ENCODE measurements at regions not wholly inside any gene's neighbourhood (a gene's known extent, or its start where the extent isn't known, plus 50 kb on each side); places are given as distances from the start of the nearest gene placed in this dataset.

DNA sequence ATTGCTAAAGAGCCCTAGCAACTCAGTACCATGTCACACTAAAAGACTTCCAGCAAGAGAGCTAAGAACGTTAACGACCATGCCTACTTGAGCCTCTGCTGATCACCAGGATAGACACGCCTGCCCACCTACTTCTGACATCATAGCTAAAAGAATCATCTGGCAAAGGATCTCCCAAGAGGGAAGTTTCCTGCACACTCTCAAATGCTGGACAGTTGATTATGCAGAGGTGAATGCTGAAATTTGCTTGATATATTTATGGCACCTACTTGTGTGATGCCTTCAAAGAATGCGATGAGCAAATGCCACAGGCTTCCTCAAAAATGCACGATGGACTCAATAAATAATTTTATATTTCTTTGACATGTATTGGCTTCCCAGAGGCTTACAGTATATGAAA lies 113.6 kb downstream of the GALC start:
- DNase-seq: no peak

- DNase-seq: no peak
Observed at GRCh38 chr14:87878959-87879358, 114.0 kb downstream of the GALC start.

GRCh38 chr14:87877877-87878276 lies 115.1 kb downstream of the GALC start:
- no peak for DNase-seq

- no peak for DNase-seq
Observed at GRCh38 chr14:87874676-87875075, 118.3 kb downstream of the GALC start.

- no peak for DNase-seq
Observed at GRCh38 chr14:87873741-87874140, 119.2 kb downstream of the GALC start.

- no peak for DNase-seq
Observed at GRCh38 chr14:87869619-87870583, 123.1 kb downstream of the GALC start.

- no peak for DNase-seq
Observed at GRCh38 chr14:87868920-87869319, 124.1 kb downstream of the GALC start.

DNA sequence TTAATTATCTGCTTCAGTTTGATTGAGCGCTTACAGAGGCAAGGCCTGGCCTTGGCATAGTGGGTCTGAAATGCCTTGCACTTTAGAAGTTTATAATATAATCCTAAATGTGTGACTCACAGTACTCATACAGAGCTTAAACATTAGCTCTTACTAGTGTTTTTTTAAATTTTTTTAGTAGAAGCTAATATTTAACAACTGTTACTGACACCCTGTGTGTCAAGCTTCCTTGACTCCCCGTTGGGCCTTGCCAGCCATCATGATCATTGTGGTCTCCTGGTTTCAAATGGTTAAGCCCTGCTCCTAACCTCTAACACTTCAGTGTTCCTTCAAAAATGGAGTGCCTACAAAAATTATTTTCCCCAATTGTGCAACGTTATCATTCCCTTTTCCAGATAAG lies 126.9 kb downstream of the GALC start:
- DNase-seq: no peak

GRCh38 chr14:87864356-87865270 lies 128.4 kb downstream of the GALC start:
- DNase-seq: no peak

DNA sequence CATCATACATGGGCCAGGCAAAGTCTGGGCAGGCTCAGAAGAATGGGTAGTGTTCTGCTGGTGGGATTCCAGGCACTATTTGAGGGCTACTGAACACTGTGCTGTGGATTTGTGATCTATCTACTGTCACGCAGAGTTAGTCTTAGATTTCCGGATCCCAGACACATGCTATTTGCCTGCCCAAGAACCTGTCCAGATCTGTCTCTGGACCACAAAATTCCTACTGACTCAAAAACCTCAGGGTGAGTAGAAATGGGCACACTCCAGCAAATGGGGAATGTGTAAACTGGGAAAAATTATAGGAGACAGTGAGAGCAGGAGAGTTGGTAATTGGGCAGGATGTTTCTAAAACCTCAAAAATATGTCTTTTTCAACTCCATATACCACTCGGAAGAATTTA lies 129.9 kb downstream of the GALC start:
- no peak for DNase-seq

DNA sequence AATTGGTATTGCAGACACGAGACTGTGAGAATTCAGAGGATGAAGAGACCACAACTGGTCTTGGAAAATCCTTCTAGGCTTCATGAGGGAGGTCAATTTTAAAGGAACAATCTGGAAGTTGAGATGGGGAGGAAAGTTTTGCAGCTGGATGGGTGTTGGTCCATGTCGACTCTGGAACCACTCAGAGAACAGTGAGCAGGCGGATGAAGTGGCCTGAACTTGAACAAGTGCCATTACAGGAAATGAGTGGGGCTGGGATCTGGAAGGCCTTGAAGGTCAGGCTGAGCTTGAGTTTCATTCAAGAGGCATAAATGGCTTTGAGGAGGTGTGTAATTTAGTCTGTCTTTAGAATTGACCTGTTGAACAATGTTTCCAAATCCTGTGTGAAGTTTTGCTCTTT lies 140.9 kb downstream of the GALC start:
- DNase-seq: no peak

GRCh38 chr14:87851190-87851589 lies 141.8 kb downstream of the GALC start:
- no peak for DNase-seq

DNA sequence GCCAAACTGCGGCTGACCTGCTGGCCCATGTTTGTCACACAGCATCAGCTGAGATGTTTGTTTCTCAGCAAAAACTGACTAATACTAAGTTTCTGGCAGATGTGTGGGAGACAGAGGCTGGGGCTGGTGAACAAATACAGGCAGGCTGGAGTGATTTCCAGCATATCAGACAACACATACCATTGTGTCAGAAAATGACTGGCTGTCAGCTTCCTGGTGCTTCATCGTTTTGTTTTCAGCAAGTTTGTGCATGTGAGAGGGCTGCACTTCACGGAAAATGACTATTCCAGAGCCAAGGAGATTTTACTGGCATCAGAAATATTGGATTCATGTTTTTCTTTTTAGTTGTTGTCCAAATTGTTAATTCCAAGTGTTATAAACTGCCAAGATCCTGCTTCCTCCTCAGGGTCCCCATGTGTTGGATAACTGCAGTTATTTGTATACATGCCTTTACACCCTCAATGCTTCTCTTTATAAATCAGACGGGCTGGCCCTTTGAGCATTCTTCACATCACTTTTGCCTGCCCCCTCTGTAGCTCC lies 145.7 kb downstream of the GALC start:
- no peak for DNase-seq

DNA sequence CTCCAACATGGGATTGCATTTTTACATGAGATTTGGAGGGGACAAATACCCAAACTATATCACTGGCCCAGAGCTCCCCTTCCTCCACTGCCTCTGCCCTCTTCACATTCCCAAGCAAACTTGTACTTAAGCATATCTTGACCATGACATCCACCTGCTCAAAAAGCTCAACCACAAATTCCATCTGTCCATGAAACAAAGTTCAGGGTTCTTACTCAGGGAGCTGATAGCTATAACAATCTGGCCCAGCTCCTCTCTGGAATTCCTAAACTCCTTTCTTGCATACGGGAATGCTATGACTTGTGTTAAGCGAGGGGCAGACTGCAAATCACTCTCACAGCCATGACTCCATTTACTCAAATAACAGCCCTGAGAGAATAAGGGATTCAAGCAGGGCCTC lies 152.1 kb downstream of the GALC start:
- no peak for DNase-seq

DNA sequence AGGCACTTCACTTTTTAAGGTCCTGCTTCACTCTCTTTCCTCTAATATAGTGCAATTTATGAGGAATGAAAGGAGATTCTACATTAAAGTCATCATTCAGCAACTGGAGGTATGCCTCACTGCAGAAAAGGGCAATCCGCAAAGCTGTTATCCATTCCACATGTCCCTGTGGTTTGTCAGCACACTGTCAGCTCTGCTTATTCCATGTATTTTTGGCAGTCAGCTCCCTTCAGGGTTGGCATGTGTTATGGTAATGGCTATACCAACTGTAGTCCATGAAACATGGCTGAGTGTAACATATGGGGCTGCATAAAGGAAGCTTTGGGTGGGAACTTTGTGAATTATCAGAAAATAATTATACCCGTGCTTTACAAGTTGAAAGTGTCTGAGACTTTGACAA lies 154.1 kb downstream of the GALC start:
- DNase-seq: no peak

DNA sequence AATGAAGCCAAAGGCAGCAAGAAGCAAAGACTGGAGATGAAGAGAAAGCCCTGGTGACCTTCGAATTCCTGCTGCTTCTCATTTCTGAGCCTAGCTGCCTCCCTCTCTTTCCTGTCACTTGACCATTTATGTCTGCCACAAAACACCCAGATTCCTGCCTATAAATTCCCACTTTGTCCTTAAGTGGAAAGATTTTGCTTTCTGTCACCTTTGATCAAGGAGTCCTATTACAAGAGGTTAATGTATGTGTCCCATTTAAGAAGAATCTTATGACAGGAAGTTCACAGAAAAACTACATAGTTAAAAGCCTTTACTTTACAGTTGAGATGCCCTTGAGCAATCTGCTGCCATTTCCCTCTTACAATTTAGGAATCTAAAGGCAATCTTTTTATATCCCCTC lies 155.7 kb downstream of the GALC start:
- no peak for DNase-seq

- no peak for DNase-seq
Observed at GRCh38 chr14:87834594-87834993, 158.4 kb downstream of the GALC start.

DNA sequence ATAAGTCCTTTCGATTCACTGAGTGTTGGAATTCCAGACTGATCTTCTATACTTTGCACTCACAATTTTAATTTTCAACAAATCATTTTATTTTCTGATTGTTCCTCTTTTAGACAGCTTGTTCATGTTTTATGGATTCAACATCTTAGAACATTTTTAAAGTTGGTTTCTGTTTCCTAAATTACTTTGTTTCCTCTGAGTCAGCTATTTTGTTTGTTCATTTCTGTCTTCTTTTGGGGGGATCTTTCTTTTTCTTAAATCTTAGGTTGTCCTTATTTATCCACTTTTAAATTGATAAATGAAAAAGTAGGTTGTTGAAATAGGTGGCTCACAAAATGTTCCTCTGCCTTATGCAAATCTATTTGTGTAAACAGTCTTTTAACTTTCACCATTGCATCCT lies 160.0 kb downstream of the GALC start:
- no peak for DNase-seq

DNA sequence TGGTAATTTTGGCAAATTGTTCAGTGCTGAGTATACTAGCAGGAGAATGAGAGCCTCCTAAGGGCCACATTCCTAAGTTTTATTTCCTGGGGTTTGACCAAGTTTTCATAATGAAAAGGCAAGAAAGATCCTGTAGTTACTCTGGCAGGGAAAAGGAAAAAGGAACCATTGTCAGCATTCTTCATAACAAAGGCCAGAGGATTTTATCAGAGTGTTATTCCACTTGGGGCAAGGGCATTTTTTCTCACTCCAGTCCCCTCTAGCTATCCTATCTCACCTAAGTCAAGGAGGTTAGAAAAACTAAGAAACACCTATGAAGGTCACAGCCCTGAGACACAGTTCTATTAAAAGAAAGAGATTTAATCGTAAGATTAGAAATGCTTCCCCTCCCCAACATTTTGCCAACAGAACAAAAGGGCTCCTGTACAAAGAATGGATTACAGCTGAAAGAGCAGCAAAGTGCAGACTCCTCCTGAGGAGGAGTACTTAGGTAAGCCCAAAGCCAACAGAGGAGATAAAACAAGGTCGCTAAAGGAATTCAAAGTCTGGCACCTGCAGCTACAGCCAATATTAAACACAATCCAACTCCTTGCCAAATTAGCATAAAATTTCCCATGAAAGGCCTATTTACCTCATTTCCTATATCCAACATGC lies 162.4 kb downstream of the GALC start:
- no peak for DNase-seq

- DNase-seq: no peak
Observed at GRCh38 chr14:87829543-87829942, 163.4 kb downstream of the GALC start.

DNA sequence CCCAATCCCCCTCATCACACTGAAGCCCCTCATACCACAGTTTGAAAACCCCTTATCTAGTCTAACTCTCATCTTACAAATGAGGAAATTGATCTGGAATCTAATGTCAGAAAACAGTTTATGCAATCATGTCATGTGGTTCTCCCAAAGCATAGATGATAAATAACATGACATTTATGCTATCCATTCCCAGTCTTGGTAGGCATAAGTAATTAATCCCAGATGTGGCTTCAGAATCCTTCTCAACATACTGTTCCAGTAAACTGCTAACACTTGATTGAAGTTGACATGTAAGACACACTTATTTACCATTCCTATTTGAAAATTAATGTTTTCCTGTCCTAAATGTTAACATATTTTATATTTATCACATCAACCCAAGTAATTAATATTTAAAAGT lies 168.7 kb downstream of the GALC start:
- no peak for DNase-seq

DNA sequence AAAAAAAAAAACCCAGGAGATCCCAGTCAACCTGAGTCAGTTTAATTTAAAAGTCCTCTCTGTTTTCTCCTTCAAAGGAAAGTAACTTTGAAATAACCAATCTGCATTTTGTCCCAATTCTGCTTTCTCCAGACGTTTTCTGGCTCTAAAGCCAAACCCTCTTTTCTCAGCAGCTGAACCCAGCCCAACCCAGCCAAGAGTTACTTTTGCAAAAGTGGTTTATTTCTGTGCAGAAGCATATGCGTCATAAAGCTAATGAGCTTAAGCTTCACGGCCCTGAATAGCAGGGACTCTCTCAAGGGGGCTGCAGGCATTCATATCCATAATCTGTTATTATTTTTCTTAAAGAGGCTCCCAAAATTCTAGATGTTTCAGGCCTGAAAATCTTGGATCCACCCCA lies 176.6 kb downstream of the GALC start:
- DNase-seq: no peak

GRCh38 chr14:87815121-87815520 lies 177.9 kb downstream of the GALC start:
- no peak for DNase-seq

Data from NCI-H524 treated with DMSO at 0.1 percent for 48 hours (cell line).